ENCODE measurements at regions not wholly inside any gene's neighbourhood (a gene's known extent, or its start where the extent isn't known, plus 50 kb on each side); places are given as distances from the start of the nearest gene placed in this dataset.

DNA sequence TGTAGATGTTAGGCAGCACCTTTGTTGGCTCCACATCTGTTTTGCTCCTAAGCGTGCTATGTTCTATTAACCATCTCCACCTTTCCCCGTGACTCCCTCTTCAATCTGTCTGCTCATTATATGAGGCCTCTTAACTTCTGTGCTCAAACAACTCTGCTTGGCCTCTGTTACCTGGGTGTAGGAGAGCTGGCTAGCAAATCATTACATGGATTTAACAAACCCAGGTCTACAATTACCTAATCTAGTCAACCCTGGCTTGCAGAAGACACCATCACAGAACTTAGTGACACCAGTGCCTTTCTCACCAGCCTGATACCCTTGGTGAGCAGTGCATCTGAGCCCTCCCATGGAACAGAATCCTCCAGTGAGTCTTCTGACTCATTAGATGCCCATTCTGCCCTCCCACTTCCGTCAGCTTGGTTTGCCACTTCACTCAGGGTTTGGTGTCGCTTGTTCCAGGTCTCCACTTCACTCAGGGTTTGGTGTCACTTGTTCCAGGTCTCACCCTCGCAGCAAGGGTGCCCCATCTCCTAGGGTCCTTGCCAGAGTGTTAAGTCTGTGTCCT is 92.0 kb upstream of the KIF26B start:
- no peak for TF ChIP-seq POLR2A (IDR thresholded peaks at IDR 0.05; ENCODE audit: low read depth, low read length)
- TF ChIP-seq POLR2AphosphoS5 (IDR thresholded peaks at IDR 0.05; ENCODE audit: low read depth, low read length) = no peak
- no peak for TF ChIP-seq PAX5 (IDR thresholded peaks at IDR 0.05; ENCODE audit: insufficient read depth, low read length, severe bottlenecking)
- TF ChIP-seq TAF1 (IDR thresholded peaks at IDR 0.05; ENCODE audit: low read depth, low read length) = no peak
- no peak for TF ChIP-seq SPI1 (IDR thresholded peaks at IDR 0.05; ENCODE audit: low read depth, low read length)
